ENCODE measurements at regions not wholly inside any gene's neighbourhood (a gene's known extent, or its start where the extent isn't known, plus 50 kb on each side); places are given as distances from the start of the nearest gene placed in this dataset.

GRCh38 chr4:35818520-35818919, 425.8 kb downstream of the ARAP2 start:
- TF ChIP-seq POLR2A (IDR thresholded peaks at IDR 0.05) (no peak), EP300 (IDR thresholded peaks at IDR 0.05) (no peak), CTCF (IDR thresholded peaks at IDR 0.05) (no peak)
- no peaks in the 10 kb centered on the region for H3K9me3 ChIP-seq
- H3K4me1 ChIP-seq: no peaks in the 10 kb centered on the region
- H3K27me3 ChIP-seq: no peaks in the 10 kb centered on the region
- 89 to 93% methylated on average over 4 of the region's 4 CpGs for WGBS, 2 donors
- H3K4me3 ChIP-seq: no peak overlapping the region
- no peaks in the 10 kb centered on the region for H3K36me3 ChIP-seq
- H3K27ac ChIP-seq: no peak overlapping the region
- DNase-seq (ENCODE audit: low spot score in 2 of 2): no peak

- 51 to 58% methylated on average over 1 of the region's 1 CpG for WGBS, 2 donors
- H3K4me1 ChIP-seq: no peaks in the 10 kb centered on the region
- no peak overlapping the region for H3K4me3 ChIP-seq
- H3K9me3 ChIP-seq: no peaks in the 10 kb centered on the region
- no peak for DNase-seq (ENCODE audit: low spot score in 2 of 2)
- no peak overlapping the region for H3K27ac ChIP-seq
- H3K27me3 ChIP-seq: no peaks in the 10 kb centered on the region
- H3K36me3 ChIP-seq: no peaks in the 10 kb centered on the region
- TF ChIP-seq POLR2A (IDR thresholded peaks at IDR 0.05): no peak
- no peak for TF ChIP-seq CTCF (IDR thresholded peaks at IDR 0.05)
- no peak for TF ChIP-seq EP300 (IDR thresholded peaks at IDR 0.05)
Measured at GRCh38 chr4:35820003-35820402, 424.3 kb downstream of the ARAP2 start.

- Histone ChIP-seq H3K4me3 (no peak overlapping the region), H3K9me3 (no peaks in the 10 kb centered on the region), H3K4me1 (no peaks in the 10 kb centered on the region), H3K36me3 (no peaks in the 10 kb centered on the region), H3K27ac (no peak overlapping the region), H3K27me3 (no peaks in the 10 kb centered on the region)
- DNase-seq (ENCODE audit: low spot score in 2 of 2): no peak
- TF ChIP-seq EP300 (IDR thresholded peaks at IDR 0.05): no peak
- TF ChIP-seq POLR2A (IDR thresholded peaks at IDR 0.05): no peak
- TF ChIP-seq CTCF (IDR thresholded peaks at IDR 0.05): no peak
- WGBS, 2 donors: 86% methylated on average over 8 of the region's 8 CpGs
Measured at GRCh38 chr4:35824231-35824630, 420.1 kb downstream of the ARAP2 start.

GRCh38 chr4:35835893-35836292, 408.4 kb downstream of the ARAP2 start:
- H3K9me3 ChIP-seq: no peaks in the 10 kb centered on the region
- DNase-seq (ENCODE audit: low spot score in 2 of 2): no peak
- no peaks in the 10 kb centered on the region for H3K4me1 ChIP-seq
- no peak for TF ChIP-seq CTCF (IDR thresholded peaks at IDR 0.05)
- TF ChIP-seq POLR2A (IDR thresholded peaks at IDR 0.05): no peak
- TF ChIP-seq EP300 (IDR thresholded peaks at IDR 0.05): no peak
- no peak overlapping the region for H3K27ac ChIP-seq
- no peaks in the 10 kb centered on the region for H3K36me3 ChIP-seq
- H3K4me3 ChIP-seq: no peak overlapping the region
- H3K27me3 ChIP-seq: no peaks in the 10 kb centered on the region

GRCh38 chr4:35836596-35836995, 407.7 kb downstream of the ARAP2 start:
- H3K36me3 ChIP-seq: no peaks in the 10 kb centered on the region
- no peak overlapping the region for H3K27ac ChIP-seq
- TF ChIP-seq EP300 (IDR thresholded peaks at IDR 0.05) (no peak), POLR2A (IDR thresholded peaks at IDR 0.05) (no peak), CTCF (IDR thresholded peaks at IDR 0.05) (no peak)
- no peak for DNase-seq (ENCODE audit: low spot score in 2 of 2)
- no peaks in the 10 kb centered on the region for H3K4me1 ChIP-seq
- H3K9me3 ChIP-seq: no peaks in the 10 kb centered on the region
- no peak overlapping the region for H3K4me3 ChIP-seq
- H3K27me3 ChIP-seq: no peaks in the 10 kb centered on the region
